ENCODE measurements at regions not wholly inside any gene's neighbourhood (a gene's known extent, or its start where the extent isn't known, plus 50 kb on each side); places are given as distances from the start of the nearest gene placed in this dataset.
"Not testable (repeated sequence)": the region's sequence is repeated elsewhere in the genome, so short reads cannot be mapped to it uniquely, and the experiment has no call there.

GRCh38 chr2:97405172-97405737 lies 184.4 kb downstream of the ANKRD36B start:
- not testable (repeated sequence) for TF ChIP-seq NR2F1 (conservative IDR thresholded peaks at IDR 0.05); ELK1 (IDR thresholded peaks at IDR 0.05; ENCODE audit: low read depth, low read length); MYC (IDR thresholded peaks at IDR 0.05; ENCODE audit: insufficient read depth, insufficient read length, insufficient replicate concordance, low read length, severe bottlenecking)
